ENCODE measurements at regions not wholly inside any gene's neighbourhood (a gene's known extent, or its start where the extent isn't known, plus 50 kb on each side); places are given as distances from the start of the nearest gene placed in this dataset.

- TF ChIP-seq, protein P1, sequence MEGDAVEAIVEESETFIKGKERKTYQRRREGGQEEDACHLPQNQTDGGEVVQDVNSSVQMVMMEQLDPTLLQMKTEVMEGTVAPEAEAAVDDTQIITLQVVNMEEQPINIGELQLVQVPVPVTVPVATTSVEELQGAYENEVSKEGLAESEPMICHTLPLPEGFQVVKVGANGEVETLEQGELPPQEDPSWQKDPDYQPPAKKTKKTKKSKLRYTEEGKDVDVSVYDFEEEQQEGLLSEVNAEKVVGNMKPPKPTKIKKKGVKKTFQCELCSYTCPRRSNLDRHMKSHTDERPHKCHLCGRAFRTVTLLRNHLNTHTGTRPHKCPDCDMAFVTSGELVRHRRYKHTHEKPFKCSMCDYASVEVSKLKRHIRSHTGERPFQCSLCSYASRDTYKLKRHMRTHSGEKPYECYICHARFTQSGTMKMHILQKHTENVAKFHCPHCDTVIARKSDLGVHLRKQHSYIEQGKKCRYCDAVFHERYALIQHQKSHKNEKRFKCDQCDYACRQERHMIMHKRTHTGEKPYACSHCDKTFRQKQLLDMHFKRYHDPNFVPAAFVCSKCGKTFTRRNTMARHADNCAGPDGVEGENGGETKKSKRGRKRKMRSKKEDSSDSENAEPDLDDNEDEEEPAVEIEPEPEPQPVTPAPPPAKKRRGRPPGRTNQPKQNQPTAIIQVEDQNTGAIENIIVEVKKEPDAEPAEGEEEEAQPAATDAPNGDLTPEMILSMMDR (IDR thresholded peaks at IDR 0.05; ENCODE audit: insufficient read depth, low read length, poor library complexity, severe bottlenecking), result no peak
- no peak for TF ChIP-seq EZH2phosphoT487 (conservative IDR thresholded peaks at IDR 0.05; ENCODE audit: low read length)
Observed at GRCh38 chr2:157176602-157177001, 80.9 kb upstream of the GALNT5 start.

All from SU-DHL-6 (cell line).